ENCODE measurements at regions not wholly inside any gene's neighbourhood (a gene's known extent, or its start where the extent isn't known, plus 50 kb on each side); places are given as distances from the start of the nearest gene placed in this dataset.
A peak's percentile ranks its signal among the peaks of the same experiment; 100 is the strongest.

GRCh38 chr6:163941624-163941976 is 527.1 kb downstream of the QKI start:
- no peak overlapping the region for H3K14ac ChIP-seq (replicated peaks; ENCODE audit: low read depth, low read length)
- H2BK5ac ChIP-seq (ENCODE audit: low read depth, low read length, poor library complexity, severe bottlenecking) = no peak overlapping the region
- H3K4ac ChIP-seq (ENCODE audit: low read depth, low read length) = no peak overlapping the region
- no peak overlapping the region for H4K91ac ChIP-seq (ENCODE audit: insufficient read depth, low read depth, low read length)
- intact Hi-C loops (cut with micrococcal nuclease) (no loop called here), dilution Hi-C loops (cut with HindIII; ENCODE audit: low sequenced_read_pairs, unreplicated experiment) (no loop called here), in situ Hi-C loops (cut with MboI; ENCODE audit: low sequenced_read_pairs) (no loop called here)
- no peak; the same call in 1 of the 2 replicates for ATAC-seq (ENCODE audit: low read depth)
- H2AK5ac ChIP-seq (ENCODE audit: low read depth, low read length) = no peak overlapping the region
- no peak overlapping the region for H3K23ac ChIP-seq (ENCODE audit: low read depth, low read length)
- H2BK20ac ChIP-seq (ENCODE audit: low read depth, low read length) = no peak overlapping the region
- no peak overlapping the region for H3K9ac ChIP-seq (ENCODE audit: low read depth, low read length)
- H3K4me2 ChIP-seq (ENCODE audit: low read depth, low read length) = no peak overlapping the region
- H3K56ac ChIP-seq (ENCODE audit: extremely low read depth, insufficient read depth, low read length) = no peak overlapping the region
- no peaks in the 10 kb centered on the region for H3K9me1 ChIP-seq (ENCODE audit: insufficient read depth, low read length)
- ChIA-PET POLR2A (ENCODE audit: unreplicated experiment) (no interaction called here), CTCF (no interaction called here)
- H3K9me3 ChIP-seq (ENCODE audit: control insufficient read depth, insufficient read depth, low read length) = no peaks in the 10 kb centered on the region
- H4K20me1 ChIP-seq (ENCODE audit: insufficient read depth, low read length) = no peaks in the 10 kb centered on the region
- no peak overlapping the region for H2BK15ac ChIP-seq (ENCODE audit: low read depth, low read length)
- DNase-seq = no peak
- H3K18ac ChIP-seq (ENCODE audit: low read depth, low read length) = no peak overlapping the region
- H3K4me1 ChIP-seq (ENCODE audit: control insufficient read depth, insufficient read depth, low read length) = peaks cover 6% of the 10 kb centered on the region; the same call in 1 of the 2 replicates
- H3K36me3 ChIP-seq (ENCODE audit: control insufficient read depth, insufficient read depth, low read length) = no peaks in the 10 kb centered on the region
- H3K4me3 ChIP-seq (ENCODE audit: insufficient read depth, low read depth, low read length) = no peak overlapping the region
- no peak overlapping the region for H4K8ac ChIP-seq (ENCODE audit: low read depth in 2 of 2, low read length in 2 of 2)
- TF ChIP-seq USF2 (IDR thresholded peaks at IDR 0.05; ENCODE audit: low read depth, low read length) (no peak), BHLHE40 (IDR thresholded peaks at IDR 0.05; ENCODE audit: low read depth, low read length) (no peak), MAZ (IDR thresholded peaks at IDR 0.05; ENCODE audit: borderline replicate concordance, low read depth, low read length) (no peak), FOS (IDR thresholded peaks at IDR 0.05; ENCODE audit: low read depth, low read length) (no peak), SMC3 (IDR thresholded peaks at IDR 0.05; ENCODE audit: low read depth, low read length) (no peak), POLR2A (IDR thresholded peaks at IDR 0.05; ENCODE audit: low read depth, low read length) (no peak), RFX5 (IDR thresholded peaks at IDR 0.05; ENCODE audit: low read depth, low read length) (no peak), CEBPB (IDR thresholded peaks at IDR 0.05; ENCODE audit: low read depth, low read length) (no peak), CHD1 (IDR thresholded peaks at IDR 0.05; ENCODE audit: low read depth, low read length) (no peak), MXI1 (IDR thresholded peaks at IDR 0.05; ENCODE audit: borderline replicate concordance, low read depth, low read length) (no peak), MAFK (IDR thresholded peaks at IDR 0.05; ENCODE audit: low read depth, low read length) (no peak), RCOR1 (IDR thresholded peaks at IDR 0.05; ENCODE audit: insufficient replicate concordance, low read length) (no peak), NFE2L2 (IDR thresholded peaks at IDR 0.05; ENCODE audit: low read depth, low read length) (no peak), RAD21 (IDR thresholded peaks at IDR 0.05; ENCODE audit: low read length) (no peak)
- TF ChIP-seq, protein P1, sequence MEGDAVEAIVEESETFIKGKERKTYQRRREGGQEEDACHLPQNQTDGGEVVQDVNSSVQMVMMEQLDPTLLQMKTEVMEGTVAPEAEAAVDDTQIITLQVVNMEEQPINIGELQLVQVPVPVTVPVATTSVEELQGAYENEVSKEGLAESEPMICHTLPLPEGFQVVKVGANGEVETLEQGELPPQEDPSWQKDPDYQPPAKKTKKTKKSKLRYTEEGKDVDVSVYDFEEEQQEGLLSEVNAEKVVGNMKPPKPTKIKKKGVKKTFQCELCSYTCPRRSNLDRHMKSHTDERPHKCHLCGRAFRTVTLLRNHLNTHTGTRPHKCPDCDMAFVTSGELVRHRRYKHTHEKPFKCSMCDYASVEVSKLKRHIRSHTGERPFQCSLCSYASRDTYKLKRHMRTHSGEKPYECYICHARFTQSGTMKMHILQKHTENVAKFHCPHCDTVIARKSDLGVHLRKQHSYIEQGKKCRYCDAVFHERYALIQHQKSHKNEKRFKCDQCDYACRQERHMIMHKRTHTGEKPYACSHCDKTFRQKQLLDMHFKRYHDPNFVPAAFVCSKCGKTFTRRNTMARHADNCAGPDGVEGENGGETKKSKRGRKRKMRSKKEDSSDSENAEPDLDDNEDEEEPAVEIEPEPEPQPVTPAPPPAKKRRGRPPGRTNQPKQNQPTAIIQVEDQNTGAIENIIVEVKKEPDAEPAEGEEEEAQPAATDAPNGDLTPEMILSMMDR (conservative IDR thresholded peaks at IDR 0.05; ENCODE audit: low read depth, low read length) = no peak
- TF ChIP-seq, protein P2, sequence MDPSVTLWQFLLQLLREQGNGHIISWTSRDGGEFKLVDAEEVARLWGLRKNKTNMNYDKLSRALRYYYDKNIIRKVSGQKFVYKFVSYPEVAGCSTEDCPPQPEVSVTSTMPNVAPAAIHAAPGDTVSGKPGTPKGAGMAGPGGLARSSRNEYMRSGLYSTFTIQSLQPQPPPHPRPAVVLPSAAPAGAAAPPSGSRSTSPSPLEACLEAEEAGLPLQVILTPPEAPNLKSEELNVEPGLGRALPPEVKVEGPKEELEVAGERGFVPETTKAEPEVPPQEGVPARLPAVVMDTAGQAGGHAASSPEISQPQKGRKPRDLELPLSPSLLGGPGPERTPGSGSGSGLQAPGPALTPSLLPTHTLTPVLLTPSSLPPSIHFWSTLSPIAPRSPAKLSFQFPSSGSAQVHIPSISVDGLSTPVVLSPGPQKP (IDR thresholded peaks at IDR 0.05; ENCODE audit: borderline replicate concordance, low read depth, low read length) = no peak
- H3K27ac ChIP-seq (ENCODE audit: insufficient read depth, low read length) = no peak overlapping the region
- H4K5ac ChIP-seq (ENCODE audit: low read depth, low read length) = peak overlapping the region; percentile 18; the same call in 1 of the 2 replicates
- peak overlapping the region; percentile 75 for H2AFZ ChIP-seq (replicated peaks; ENCODE audit: low read length, poor library complexity)
- H2BK120ac ChIP-seq (ENCODE audit: low read depth, low read length) = no peak overlapping the region; the same call in 1 of the 2 replicates
- no peak overlapping the region for H2AK9ac ChIP-seq (replicated peaks; ENCODE audit: low read depth, low read length, poor library complexity)
- no TSS peak for BruUV-seq (replicated peaks)
- no peaks in the 10 kb centered on the region for H3K27me3 ChIP-seq (ENCODE audit: control insufficient read depth, insufficient read depth, low read length)
- H3K79me1 ChIP-seq (ENCODE audit: low read depth in 1 of 2, low read length in 2 of 2) = no peaks in the 10 kb centered on the region
- no CpG with 5 or more reads among the region's 7 CpGs for WGBS, 2 experiments (ENCODE audit: extremely low coverage in 2 of 2, insufficient read length in 1 of 2)

Data from IMR-90 (cell line).